Astrocyte (in vitro differentiated cells and primary cell): ENCODE measurements at regions not wholly inside any gene's neighbourhood (a gene's known extent, or its start where the extent isn't known, plus 50 kb on each side); places are given as distances from the start of the nearest gene placed in this dataset.

ENCODE experiments used
- DNase-seq: peaks from one replicate; pipeline ENCODE4 v3.0.0-alpha.2; 2010; ENCODE audit warnings: low read depth
- FAIRE-seq: peaks from 2 replicates; lab custom pipeline; 2011; peaks lifted over from hg19 to GRCh38; lab: Jason Lieb, UNC
- H2AFZ ChIP-seq: 2 replicates; pipeline ENCODE4 v1.6.0; 2012; ENCODE audit warnings: low read depth, low read length, inconsistent platforms
- H3K27ac ChIP-seq: 2 replicates; pipeline ENCODE4 v1.5.1; 2011; ENCODE audit warnings: low read depth, low read length, inconsistent platforms
- H3K27me3 ChIP-seq: 2 replicates; pipeline ENCODE4 v1.6.0; 2011; ENCODE audit warnings: low read length, inconsistent platforms; ENCODE audit not compliant: insufficient read depth
- H3K36me3 ChIP-seq: 2 replicates; pipeline ENCODE4 v1.5.1; 2011; ENCODE audit warnings: low read length, inconsistent platforms; ENCODE audit not compliant: insufficient read depth
- H3K4me1 ChIP-seq: 2 replicates; pipeline ENCODE4 v1.5.1; 2011; ENCODE audit warnings: low read length, inconsistent platforms; ENCODE audit not compliant: insufficient read depth
- H3K4me2 ChIP-seq: 2 replicates; pipeline ENCODE4 v1.6.0; 2012; ENCODE audit warnings: low read length, inconsistent platforms
- H3K4me3 ChIP-seq: 2 replicates; pipeline ENCODE4 v1.5.1; 2011; ENCODE audit warnings: low read depth, mild to moderate bottlenecking, low read length, inconsistent platforms; ENCODE audit not compliant: insufficient read depth
- H3K79me2 ChIP-seq: 2 replicates; pipeline ENCODE4 v1.6.0; 2012; ENCODE audit warnings: mild to moderate bottlenecking, low read length, inconsistent platforms; ENCODE audit not compliant: insufficient read depth
- H3K9ac ChIP-seq: 2 replicates; pipeline ENCODE4 v1.6.0; 2012; ENCODE audit warnings: mild to moderate bottlenecking, low read length, inconsistent platforms
- H3K9me3 ChIP-seq: 2 replicates; pipeline ENCODE4 v1.5.1; 2012; ENCODE audit warnings: low read depth, mild to moderate bottlenecking, low read length, inconsistent platforms; ENCODE audit not compliant: insufficient read depth
- H4K20me1 ChIP-seq: 2 replicates; pipeline ENCODE4 v1.6.0; 2012; ENCODE audit warnings: low read length, inconsistent platforms; ENCODE audit not compliant: insufficient read depth
- H3K27ac Mint-ChIP-seq: one replicate; pipeline ENCODE4 v1.8.0; 2021; ENCODE audit warnings: mild to moderate bottlenecking, mixed read lengths; ENCODE audit not compliant: unreplicated experiment
- H3K27me3 Mint-ChIP-seq: one replicate; pipeline ENCODE4 v1.8.0; 2021; ENCODE audit warnings: low read depth, mixed read lengths; ENCODE audit not compliant: unreplicated experiment
- H3K36me3 Mint-ChIP-seq: one replicate; pipeline ENCODE4 v1.8.0; 2021; ENCODE audit warnings: low read depth, mixed read lengths; ENCODE audit not compliant: unreplicated experiment
- H3K4me1 Mint-ChIP-seq: one replicate; pipeline ENCODE4 v1.8.0; 2021; ENCODE audit warnings: low read depth, mixed read lengths; ENCODE audit not compliant: unreplicated experiment
- H3K4me3 Mint-ChIP-seq: one replicate; pipeline ENCODE4 v1.8.0; 2021; ENCODE audit warnings: mild to moderate bottlenecking, moderate library complexity, mixed read lengths; ENCODE audit not compliant: unreplicated experiment
- H3K9me3 Mint-ChIP-seq: one replicate; pipeline ENCODE4 v1.8.0; 2021; ENCODE audit warnings: mild to moderate bottlenecking, mixed read lengths; ENCODE audit not compliant: unreplicated experiment
- CTCF ChIP-seq: IDR thresholded peaks from 2 replicates; pipeline ENCODE4 v1.5.1; 2011; ENCODE audit warnings: low read depth, mild to moderate bottlenecking, inconsistent platforms, low read length, moderate library complexity; ENCODE audit not compliant: insufficient read depth
- EZH2 ChIP-seq: IDR thresholded peaks from 2 replicates; pipeline ENCODE4 v1.6.1; 2012; ENCODE audit warnings: mild to moderate bottlenecking, low read length, inconsistent platforms; ENCODE audit not compliant: insufficient read depth

- no peak for FAIRE-seq
- H3K4me1 Mint-ChIP-seq: no peaks in the 10 kb centered on the region
- H3K9me3 ChIP-seq: peaks cover 3% of the 10 kb centered on the region
- H3K4me2 ChIP-seq: no peak overlapping the region
- H3K27me3 Mint-ChIP-seq: peaks cover 43% of the 10 kb centered on the region
- no peak overlapping the region for H3K27ac Mint-ChIP-seq
- no peaks in the 10 kb centered on the region for H3K4me1 ChIP-seq
- no peaks in the 10 kb centered on the region for H3K79me2 ChIP-seq
- no peaks in the 10 kb centered on the region for H3K36me3 ChIP-seq
- no peaks in the 10 kb centered on the region for H3K9me3 Mint-ChIP-seq
- H2AFZ ChIP-seq: no peak overlapping the region
- no peak for TF ChIP-seq EZH2
- no peak for TF ChIP-seq CTCF
- H4K20me1 ChIP-seq: no peaks in the 10 kb centered on the region
- H3K4me3 ChIP-seq: no peak overlapping the region
- no peaks in the 10 kb centered on the region for H3K27me3 ChIP-seq
- no peak overlapping the region for H3K4me3 Mint-ChIP-seq
- H3K27ac ChIP-seq: no peak overlapping the region
- no peak for DNase-seq
- no peak overlapping the region for H3K9ac ChIP-seq
- H3K36me3 Mint-ChIP-seq: no peaks in the 10 kb centered on the region
These were observed 248.3 kb downstream of the DHX35 start for GRCh38 chr20:39210341-39211036.

- H3K9me3 ChIP-seq: peaks cover 3% of the 10 kb centered on the region
- Mint-ChIP-seq H3K27me3 (peaks cover 24% of the 10 kb centered on the region), H3K36me3 (no peaks in the 10 kb centered on the region), H3K27ac (no peak overlapping the region), H3K4me1 (no peaks in the 10 kb centered on the region), H3K4me3 (no peak overlapping the region), H3K9me3 (peaks cover 1% of the 10 kb centered on the region)
- no peaks in the 10 kb centered on the region for H3K27me3 ChIP-seq
- H3K27ac ChIP-seq: no peak overlapping the region
- H3K4me2 ChIP-seq: no peak overlapping the region
- no peak overlapping the region for H3K9ac ChIP-seq
- no peak for TF ChIP-seq CTCF
- no peak for TF ChIP-seq EZH2
- no peaks in the 10 kb centered on the region for H3K36me3 ChIP-seq
- H4K20me1 ChIP-seq: no peaks in the 10 kb centered on the region
- FAIRE-seq (no peak), DNase-seq (no peak)
- H2AFZ ChIP-seq: no peak overlapping the region
- H3K79me2 ChIP-seq: no peaks in the 10 kb centered on the region
- no peaks in the 10 kb centered on the region for H3K4me1 ChIP-seq
- no peak overlapping the region for H3K4me3 ChIP-seq
These were observed 244.9 kb downstream of the DHX35 start for GRCh38 chr20:39206899-39207564.

- no peaks in the 10 kb centered on the region for H3K9me3 ChIP-seq
- H3K27ac Mint-ChIP-seq: no peak overlapping the region
- no peak overlapping the region for H3K4me3 Mint-ChIP-seq
- DNase-seq (no peak), FAIRE-seq (no peak)
- no peak overlapping the region for H3K4me2 ChIP-seq
- no peak for TF ChIP-seq EZH2
- peaks cover 44% of the 10 kb centered on the region for H3K27me3 Mint-ChIP-seq
- no peaks in the 10 kb centered on the region for H3K79me2 ChIP-seq
- no peaks in the 10 kb centered on the region for H3K4me1 ChIP-seq
- H3K4me3 ChIP-seq: no peak overlapping the region
- no peaks in the 10 kb centered on the region for H4K20me1 ChIP-seq
- H3K9ac ChIP-seq: no peak overlapping the region
- H3K4me1 Mint-ChIP-seq: no peaks in the 10 kb centered on the region
- no peak overlapping the region for H2AFZ ChIP-seq
- peaks cover 5% of the 10 kb centered on the region for H3K9me3 Mint-ChIP-seq
- no peaks in the 10 kb centered on the region for H3K36me3 ChIP-seq
- H3K27me3 ChIP-seq: no peaks in the 10 kb centered on the region
- no peaks in the 10 kb centered on the region for H3K36me3 Mint-ChIP-seq
- H3K27ac ChIP-seq: no peak overlapping the region
These were observed 233.5 kb downstream of the DHX35 start for GRCh38 chr20:39195582-39196021.
